ENCODE measurements at regions not wholly inside any gene's neighbourhood (a gene's known extent, or its start where the extent isn't known, plus 50 kb on each side); places are given as distances from the start of the nearest gene placed in this dataset.
"Not testable (repeated sequence)": the region's sequence is repeated elsewhere in the genome, so short reads cannot be mapped to it uniquely, and the experiment has no call there.

DNA sequence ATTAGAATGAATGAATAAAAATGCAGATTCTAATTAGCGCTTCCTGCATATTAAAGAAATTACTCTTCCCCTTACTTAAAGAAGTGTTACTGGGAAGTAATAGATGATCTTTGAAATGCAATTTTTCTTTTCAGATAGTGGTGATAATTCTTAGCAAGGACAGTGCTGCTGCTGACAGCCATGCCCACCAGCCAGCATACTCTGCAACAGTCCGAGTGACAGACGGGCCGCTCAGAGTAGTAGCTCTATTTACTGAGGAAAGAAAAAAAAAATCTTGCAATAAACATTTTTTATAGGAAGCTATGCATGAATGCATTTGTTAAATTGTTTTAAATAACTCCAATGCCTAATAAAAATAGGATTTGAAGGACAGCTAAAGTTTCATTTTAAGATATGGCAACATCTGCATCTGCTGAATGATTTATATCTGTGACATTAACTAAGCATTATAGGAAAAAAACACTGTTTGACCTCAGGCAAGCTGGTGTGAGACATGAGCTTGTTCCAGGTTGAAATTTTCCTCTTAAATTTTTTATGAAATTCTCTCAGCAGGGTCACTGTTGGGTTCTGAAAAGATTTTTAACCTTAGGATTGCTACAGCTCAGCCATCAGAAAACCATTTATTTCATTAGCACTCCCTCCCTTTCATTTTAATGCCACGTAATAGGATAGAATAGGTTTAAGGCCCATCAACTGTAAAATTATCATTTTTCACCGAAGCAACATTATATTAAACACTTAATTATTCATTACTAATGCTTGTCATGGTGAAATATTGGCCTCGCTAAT, 393.8 kb downstream of the DCDC2C start:
- no peak overlapping the region for H3K27ac Mint-ChIP-seq (ENCODE audit: unreplicated experiment)
- H3K4me1 Mint-ChIP-seq = no peaks in the 10 kb centered on the region
- no peak for DNase-seq (ENCODE audit: low read depth, low spot score)
- no peak overlapping the region for H3K4me3 Mint-ChIP-seq
- H3K9me3 Mint-ChIP-seq = no peaks in the 10 kb centered on the region
- TF ChIP-seq, protein P1, sequence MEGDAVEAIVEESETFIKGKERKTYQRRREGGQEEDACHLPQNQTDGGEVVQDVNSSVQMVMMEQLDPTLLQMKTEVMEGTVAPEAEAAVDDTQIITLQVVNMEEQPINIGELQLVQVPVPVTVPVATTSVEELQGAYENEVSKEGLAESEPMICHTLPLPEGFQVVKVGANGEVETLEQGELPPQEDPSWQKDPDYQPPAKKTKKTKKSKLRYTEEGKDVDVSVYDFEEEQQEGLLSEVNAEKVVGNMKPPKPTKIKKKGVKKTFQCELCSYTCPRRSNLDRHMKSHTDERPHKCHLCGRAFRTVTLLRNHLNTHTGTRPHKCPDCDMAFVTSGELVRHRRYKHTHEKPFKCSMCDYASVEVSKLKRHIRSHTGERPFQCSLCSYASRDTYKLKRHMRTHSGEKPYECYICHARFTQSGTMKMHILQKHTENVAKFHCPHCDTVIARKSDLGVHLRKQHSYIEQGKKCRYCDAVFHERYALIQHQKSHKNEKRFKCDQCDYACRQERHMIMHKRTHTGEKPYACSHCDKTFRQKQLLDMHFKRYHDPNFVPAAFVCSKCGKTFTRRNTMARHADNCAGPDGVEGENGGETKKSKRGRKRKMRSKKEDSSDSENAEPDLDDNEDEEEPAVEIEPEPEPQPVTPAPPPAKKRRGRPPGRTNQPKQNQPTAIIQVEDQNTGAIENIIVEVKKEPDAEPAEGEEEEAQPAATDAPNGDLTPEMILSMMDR (conservative IDR thresholded peaks at IDR 0.05) = no peak
- no peaks in the 10 kb centered on the region for H3K36me3 Mint-ChIP-seq (ENCODE audit: low read depth)
- no peaks in the 10 kb centered on the region for H3K27me3 Mint-ChIP-seq (ENCODE audit: low read depth)

DNA sequence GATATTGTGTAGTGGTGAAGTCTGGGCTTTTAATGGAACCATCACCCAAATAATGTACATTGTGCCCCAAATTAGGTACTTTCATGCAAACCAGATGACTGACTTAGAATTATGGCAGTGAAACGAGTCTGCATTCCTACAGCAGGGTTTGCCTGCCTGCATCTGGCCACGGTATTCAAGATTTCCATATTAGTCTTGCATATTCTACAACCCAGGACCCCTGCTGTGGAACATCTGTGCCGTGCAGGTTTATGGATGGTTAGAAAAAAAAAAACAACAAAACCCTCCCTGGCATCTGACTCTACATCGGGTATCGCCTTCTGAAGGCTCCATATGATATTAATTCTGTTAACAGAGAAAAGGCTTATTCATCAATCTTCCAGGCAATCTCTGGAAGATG, 394.8 kb downstream of the DCDC2C start:
- no peak for DNase-seq (ENCODE audit: low read depth, low spot score)
- Mint-ChIP-seq H3K36me3 (ENCODE audit: low read depth) (no peaks in the 10 kb centered on the region), H3K9me3 (no peaks in the 10 kb centered on the region), H3K4me3 (no peak overlapping the region), H3K27me3 (ENCODE audit: low read depth) (no peaks in the 10 kb centered on the region), H3K4me1 (no peaks in the 10 kb centered on the region), H3K27ac (ENCODE audit: unreplicated experiment) (no peak overlapping the region)
- TF ChIP-seq, protein P1 (conservative IDR thresholded peaks at IDR 0.05) = no peak

DNA sequence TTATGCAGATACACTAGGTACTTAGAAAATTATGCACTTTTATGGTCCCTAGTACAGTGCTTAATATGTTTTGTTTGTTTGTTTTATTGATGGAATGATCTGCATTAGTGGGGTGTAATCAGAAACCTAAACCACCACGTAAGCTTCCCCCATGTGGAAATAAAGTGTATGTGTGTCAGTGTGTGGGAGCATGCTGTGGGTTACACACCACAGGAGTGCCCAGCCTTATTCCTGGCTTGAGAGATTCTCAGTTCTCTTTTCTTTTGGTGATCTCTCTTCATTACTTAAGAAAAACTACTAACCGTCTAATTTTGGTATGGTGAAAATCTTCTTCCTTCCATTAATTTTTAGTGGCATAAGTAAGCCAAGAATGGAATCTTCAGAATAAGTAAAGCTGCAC, 398.6 kb downstream of the DCDC2C start:
- DNase-seq (ENCODE audit: low read depth, low spot score) = no peak
- Mint-ChIP-seq H3K9me3 (peaks cover 4% of the 10 kb centered on the region), H3K4me1 (peaks cover 4% of the 10 kb centered on the region), H3K27me3 (ENCODE audit: low read depth) (no peaks in the 10 kb centered on the region), H3K36me3 (ENCODE audit: low read depth) (no peaks in the 10 kb centered on the region), H3K4me3 (no peak overlapping the region), H3K27ac (ENCODE audit: unreplicated experiment) (no peak overlapping the region)
- TF ChIP-seq, protein P1 (conservative IDR thresholded peaks at IDR 0.05) = no peak

DNA sequence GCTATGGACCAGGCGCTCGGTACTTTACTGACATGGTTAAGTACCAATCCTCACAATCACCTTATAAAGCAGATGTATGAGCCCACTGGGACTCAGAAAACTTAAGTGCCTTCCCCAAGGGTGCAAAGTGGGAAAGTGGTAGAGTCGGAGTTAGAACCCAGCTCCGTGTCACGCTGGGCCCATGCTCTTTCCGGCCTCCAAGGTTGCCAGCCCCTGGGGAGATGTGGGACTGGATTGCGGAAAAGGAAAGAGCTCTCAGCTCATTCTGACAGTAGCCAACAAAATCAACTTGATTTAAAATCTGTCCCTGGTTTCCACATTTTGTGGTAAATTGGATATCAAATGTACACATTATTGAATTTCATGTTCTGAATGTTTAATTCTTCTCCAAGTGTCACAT, 403.8 kb downstream of the DCDC2C start:
- H3K27ac Mint-ChIP-seq (ENCODE audit: unreplicated experiment) = no peak overlapping the region
- no peaks in the 10 kb centered on the region for H3K27me3 Mint-ChIP-seq (ENCODE audit: low read depth)
- no peak for DNase-seq (ENCODE audit: low read depth, low spot score)
- peaks cover 4% of the 10 kb centered on the region for H3K4me1 Mint-ChIP-seq
- H3K9me3 Mint-ChIP-seq = peaks cover 4% of the 10 kb centered on the region
- TF ChIP-seq, protein P1 (conservative IDR thresholded peaks at IDR 0.05) = no peak
- no peaks in the 10 kb centered on the region for H3K36me3 Mint-ChIP-seq (ENCODE audit: low read depth)
- no peak overlapping the region for H3K4me3 Mint-ChIP-seq

DNA sequence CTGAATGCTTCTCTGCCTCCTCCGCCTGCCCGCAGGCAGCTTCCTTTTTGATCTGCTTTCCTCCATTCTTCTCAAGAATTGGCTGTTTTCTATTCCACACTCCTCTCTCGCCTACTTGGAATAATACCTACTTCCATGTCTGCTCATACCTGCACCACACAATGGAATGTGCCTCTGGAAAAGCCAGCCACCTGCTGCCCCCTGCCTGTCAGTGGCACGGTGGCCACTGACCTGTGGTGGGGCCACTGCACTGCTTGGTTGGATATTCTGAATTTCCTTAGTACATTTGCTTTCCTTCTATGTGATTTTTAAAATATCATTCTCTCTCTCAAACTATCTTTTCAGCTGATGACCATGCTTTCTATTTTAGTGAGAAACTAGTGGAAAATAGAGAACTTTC, 406.9 kb downstream of the DCDC2C start:
- no peaks in the 10 kb centered on the region for H3K9me3 Mint-ChIP-seq
- no peak for DNase-seq (ENCODE audit: low read depth, low spot score)
- H3K27ac Mint-ChIP-seq (ENCODE audit: unreplicated experiment) = no peak overlapping the region
- no peaks in the 10 kb centered on the region for H3K27me3 Mint-ChIP-seq (ENCODE audit: low read depth)
- H3K4me3 Mint-ChIP-seq = no peak overlapping the region
- H3K4me1 Mint-ChIP-seq = no peaks in the 10 kb centered on the region
- TF ChIP-seq, protein P1 (conservative IDR thresholded peaks at IDR 0.05) = no peak
- H3K36me3 Mint-ChIP-seq (ENCODE audit: low read depth) = no peaks in the 10 kb centered on the region

DNA sequence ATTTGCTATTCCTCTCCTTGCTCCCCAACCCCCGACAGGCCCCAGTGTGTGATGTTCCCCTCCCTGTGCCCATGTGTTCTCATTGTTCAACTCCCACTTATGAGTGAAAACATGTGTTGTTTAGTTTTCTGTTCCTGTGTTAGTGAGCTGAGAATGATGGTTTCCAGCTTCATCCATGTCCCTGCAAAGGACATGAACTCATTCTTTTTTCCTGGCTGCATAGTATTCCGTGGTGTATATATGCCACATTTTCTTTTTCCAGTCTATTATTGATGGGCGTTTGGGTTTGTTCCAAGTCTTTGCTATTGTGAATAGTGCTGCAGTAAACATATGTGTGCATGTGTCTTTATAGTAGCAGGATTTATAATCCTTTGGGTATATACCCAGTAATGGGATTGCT, 412.1 kb downstream of the DCDC2C start:
- H3K27ac Mint-ChIP-seq (ENCODE audit: unreplicated experiment); H3K27me3 Mint-ChIP-seq (ENCODE audit: low read depth); H3K4me3 Mint-ChIP-seq; H3K4me1 Mint-ChIP-seq; H3K36me3 Mint-ChIP-seq (ENCODE audit: low read depth); DNase-seq (ENCODE audit: low read depth, low spot score): not testable (repeated sequence)
- H3K9me3 Mint-ChIP-seq = peaks cover 17% of the 10 kb centered on the region

All from neural crest cell (in vitro differentiated cells).